ENCODE measurements at regions not wholly inside any gene's neighbourhood (a gene's known extent, or its start where the extent isn't known, plus 50 kb on each side); places are given as distances from the start of the nearest gene placed in this dataset.

DNA sequence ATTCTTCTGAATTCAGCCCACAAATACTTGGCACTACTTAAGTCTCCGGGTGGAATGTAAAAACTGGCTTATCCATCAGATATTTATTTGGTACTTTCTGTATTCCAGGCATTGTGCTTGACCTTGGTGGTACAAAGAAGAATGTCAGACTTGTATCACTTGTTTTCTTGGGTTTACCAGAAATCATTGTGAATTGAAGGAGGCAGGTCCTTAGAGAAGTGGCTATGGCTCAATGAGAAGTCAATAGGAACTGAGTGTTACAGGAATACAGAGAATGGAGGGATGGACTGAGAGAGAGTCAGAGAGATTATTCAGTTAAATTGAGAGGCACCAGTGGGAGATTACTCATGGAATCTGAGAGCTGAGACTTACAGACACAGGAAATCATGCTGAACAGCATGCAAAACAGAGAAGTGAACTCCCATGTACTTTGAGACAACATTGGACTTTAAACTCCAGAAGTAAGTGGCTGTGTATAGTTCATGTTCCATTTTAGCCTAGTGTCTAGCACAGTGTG, 704.1 kb downstream of the CDH11 start:
- Histone ChIP-seq H3K4me2 (ENCODE audit: insufficient read depth, low read length, poor library complexity, severe bottlenecking) (no peak overlapping the region), H3K14ac (ENCODE audit: low read length) (no peak overlapping the region), H3K4ac (ENCODE audit: low read length) (no peak overlapping the region), H3K27ac (replicated peaks; ENCODE audit: low read length) (no peak overlapping the region), H3K36me3 (replicated peaks in 1 of 2; ENCODE audit: control insufficient read depth in 2 of 2, insufficient read depth in 2 of 2, low read length in 2 of 2) (no peaks in the 10 kb centered on the region), H2BK12ac (ENCODE audit: low read length) (no peak overlapping the region), H2AK5ac (ENCODE audit: low read depth, low read length) (no peak overlapping the region), H2AFZ (ENCODE audit: low read length) (no peak overlapping the region), H2BK5ac (ENCODE audit: low read length) (no peak overlapping the region), H2BK15ac (ENCODE audit: low read length) (no peak overlapping the region), H3K27me3 (ENCODE audit: control insufficient read depth in 3 of 3, insufficient read depth in 3 of 3, low read depth in 1 of 3, low read length in 3 of 3) (no peaks in the 10 kb centered on the region), H3K9ac (ENCODE audit: low read depth, low read length, poor library complexity) (no peak overlapping the region), H4K91ac (ENCODE audit: low read depth, low read length, poor library complexity) (no peak overlapping the region), H3K4me1 (ENCODE audit: control insufficient read depth in 2 of 2, insufficient read depth in 1 of 2, low read depth in 1 of 2, low read length in 2 of 2) (peaks cover 0 to 3% of the 10 kb centered on the region in 2 donors), H3K4me3 (ENCODE audit: low read length in 2 of 2) (no peak overlapping the region), H3K23ac (ENCODE audit: low read depth, low read length, poor library complexity) (no peak overlapping the region), H3K18ac (ENCODE audit: low read length) (no peak overlapping the region), H4K8ac (ENCODE audit: low read depth, low read length) (no peak overlapping the region), H2BK120ac (ENCODE audit: low read depth, low read length) (no peak overlapping the region), H3K9me3 (replicated peaks in 1 of 2; ENCODE audit: control insufficient read depth in 2 of 2, insufficient read depth in 1 of 2, low read depth in 1 of 2, low read length in 2 of 2) (no peaks in the 10 kb centered on the region), H3K79me1 (ENCODE audit: low read depth, low read length) (no peaks in the 10 kb centered on the region)
- no peak for DNase-seq (ENCODE audit: low spot score)
- WGBS, 2 donors (ENCODE audit: extremely low coverage in 2 of 2, insufficient read length in 2 of 2, insufficient replicate concordance in 1 of 2) = no CpG with 5 or more reads among the region's 1 CpG

DNA sequence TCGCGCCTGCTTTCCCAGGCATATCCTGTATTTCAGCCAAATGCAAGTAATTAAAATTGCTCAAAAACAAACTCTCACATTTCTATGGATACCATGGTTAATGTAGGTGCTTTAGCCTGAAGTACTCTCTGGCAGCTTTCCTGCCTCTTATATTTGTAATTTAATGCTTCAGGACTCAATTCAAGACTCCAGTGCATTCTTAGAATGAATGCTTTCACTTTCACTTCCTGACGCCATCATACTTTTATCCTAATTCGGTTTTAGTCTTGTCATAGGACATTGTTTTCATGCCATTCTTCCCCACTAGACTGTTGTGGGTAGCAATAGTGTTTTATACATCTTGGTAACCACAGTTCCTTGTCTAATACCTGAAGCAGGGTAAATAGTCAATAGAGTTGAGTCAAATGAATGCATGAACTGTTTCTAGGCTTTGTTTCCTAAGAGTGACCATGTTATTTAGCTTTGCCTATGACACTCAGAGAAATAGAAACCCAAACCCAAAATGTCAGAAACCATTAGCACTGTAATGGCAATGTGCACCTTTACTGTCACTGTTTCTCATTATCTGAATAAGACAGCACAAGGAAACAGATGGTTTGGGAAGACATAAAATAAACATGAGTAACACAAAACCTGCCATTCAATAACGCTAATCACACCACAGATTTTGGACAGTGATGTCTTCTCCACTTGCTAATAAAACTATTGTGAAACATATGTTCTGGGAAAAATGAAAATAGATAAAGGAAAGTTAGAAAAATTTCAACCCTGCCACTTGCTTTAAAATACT, 705.5 kb downstream of the CDH11 start:
- Histone ChIP-seq H3K18ac (ENCODE audit: low read length) (no peak overlapping the region), H3K4me2 (ENCODE audit: insufficient read depth, low read length, poor library complexity, severe bottlenecking) (no peak overlapping the region), H2BK12ac (ENCODE audit: low read length) (no peak overlapping the region), H2BK5ac (ENCODE audit: low read length) (no peak overlapping the region), H3K36me3 (replicated peaks in 1 of 2; ENCODE audit: control insufficient read depth in 2 of 2, insufficient read depth in 2 of 2, low read length in 2 of 2) (no peaks in the 10 kb centered on the region), H2AFZ (ENCODE audit: low read length) (peak overlapping the region; percentile 73), H3K27me3 (ENCODE audit: control insufficient read depth in 3 of 3, insufficient read depth in 3 of 3, low read depth in 1 of 3, low read length in 3 of 3) (no peaks in the 10 kb centered on the region), H2AK5ac (ENCODE audit: low read depth, low read length) (no peak overlapping the region), H3K4ac (ENCODE audit: low read length) (no peak overlapping the region), H3K79me1 (ENCODE audit: low read depth, low read length) (no peaks in the 10 kb centered on the region), H3K27ac (replicated peaks; ENCODE audit: low read length) (no peak overlapping the region), H3K23ac (ENCODE audit: low read depth, low read length, poor library complexity) (no peak overlapping the region), H3K14ac (ENCODE audit: low read length) (no peak overlapping the region), H2BK15ac (ENCODE audit: low read length) (no peak overlapping the region), H3K4me3 (ENCODE audit: low read length in 2 of 2) (no peak overlapping the region), H4K91ac (ENCODE audit: low read depth, low read length, poor library complexity) (no peak overlapping the region), H4K8ac (ENCODE audit: low read depth, low read length) (no peak overlapping the region), H2BK120ac (ENCODE audit: low read depth, low read length) (no peak overlapping the region), H3K9ac (ENCODE audit: low read depth, low read length, poor library complexity) (no peak overlapping the region), H3K4me1 (ENCODE audit: control insufficient read depth in 2 of 2, insufficient read depth in 1 of 2, low read depth in 1 of 2, low read length in 2 of 2) (peaks cover 0 to 3% of the 10 kb centered on the region in 2 donors), H3K9me3 (replicated peaks in 1 of 2; ENCODE audit: control insufficient read depth in 2 of 2, insufficient read depth in 1 of 2, low read depth in 1 of 2, low read length in 2 of 2) (no peaks in the 10 kb centered on the region)
- no peak for DNase-seq (ENCODE audit: low spot score)
- no CpG with 5 or more reads among the region's 5 CpGs for WGBS, 2 donors (ENCODE audit: extremely low coverage in 2 of 2, insufficient read length in 2 of 2, insufficient replicate concordance in 1 of 2)

DNA sequence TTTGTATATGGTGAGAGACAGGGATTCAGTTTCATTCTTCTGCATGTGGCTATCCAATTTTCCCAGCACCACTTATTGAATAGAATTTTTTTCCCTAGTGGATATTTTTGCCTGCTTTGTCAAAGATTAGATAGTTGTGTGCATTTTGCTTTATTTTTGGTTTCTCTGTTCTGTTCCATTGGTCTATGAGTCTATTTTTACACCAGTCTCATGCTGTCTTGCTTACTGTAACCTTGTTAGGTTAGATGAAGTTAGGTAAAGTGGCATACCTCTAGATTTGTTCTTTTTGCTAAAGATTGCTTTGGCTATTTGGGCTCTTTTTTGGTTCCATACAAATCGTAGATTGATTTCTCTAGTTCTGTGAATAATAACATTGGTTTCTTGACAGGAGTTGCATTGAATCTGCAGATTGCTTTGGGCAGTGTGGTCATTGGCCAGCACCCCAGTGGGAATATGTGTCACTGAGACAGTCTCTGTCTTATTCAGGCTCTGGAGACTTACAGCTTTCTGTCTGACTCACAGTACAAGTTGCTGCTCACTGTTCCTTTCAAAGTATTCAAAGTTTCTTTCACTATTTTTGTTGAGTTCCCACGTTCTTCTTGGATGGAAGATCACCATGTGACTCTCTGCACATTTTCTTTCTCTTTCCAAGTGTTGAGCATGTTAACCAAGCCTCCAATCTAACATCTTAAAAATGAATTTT, 709.1 kb downstream of the CDH11 start:
- H3K4ac ChIP-seq (ENCODE audit: low read length) = no peak overlapping the region
- no peak overlapping the region for H2AK5ac ChIP-seq (ENCODE audit: low read depth, low read length)
- peaks cover 0 to 2% (median 0%) of the 10 kb centered on the region in 3 experiments for H3K27me3 ChIP-seq (ENCODE audit: control insufficient read depth in 3 of 3, insufficient read depth in 3 of 3, low read depth in 1 of 3, low read length in 3 of 3)
- DNase-seq (ENCODE audit: low spot score) = no peak
- H3K23ac ChIP-seq (ENCODE audit: low read depth, low read length, poor library complexity) = no peak overlapping the region
- H3K9ac ChIP-seq (ENCODE audit: low read depth, low read length, poor library complexity) = no peak overlapping the region
- no peaks in the 10 kb centered on the region for H3K4me1 ChIP-seq (ENCODE audit: control insufficient read depth in 2 of 2, insufficient read depth in 1 of 2, low read depth in 1 of 2, low read length in 2 of 2)
- no peaks in the 10 kb centered on the region for H3K36me3 ChIP-seq (replicated peaks in 1 of 2; ENCODE audit: control insufficient read depth in 2 of 2, insufficient read depth in 2 of 2, low read length in 2 of 2)
- no peak overlapping the region for H4K91ac ChIP-seq (ENCODE audit: low read depth, low read length, poor library complexity)
- H3K4me3 ChIP-seq (ENCODE audit: low read length in 2 of 2) = no peak overlapping the region
- no peak overlapping the region for H3K4me2 ChIP-seq (ENCODE audit: insufficient read depth, low read length, poor library complexity, severe bottlenecking)
- no peak overlapping the region for H3K14ac ChIP-seq (ENCODE audit: low read length)
- WGBS, 2 donors (ENCODE audit: extremely low coverage in 2 of 2, insufficient read length in 2 of 2, insufficient replicate concordance in 1 of 2) = no CpG with 5 or more reads among the region's 2 CpGs
- H2AFZ ChIP-seq (ENCODE audit: low read length) = no peak overlapping the region
- no peak overlapping the region for H2BK12ac ChIP-seq (ENCODE audit: low read length)
- no peak overlapping the region for H2BK120ac ChIP-seq (ENCODE audit: low read depth, low read length)
- H3K79me1 ChIP-seq (ENCODE audit: low read depth, low read length) = no peaks in the 10 kb centered on the region
- no peak overlapping the region for H3K27ac ChIP-seq (replicated peaks; ENCODE audit: low read length)
- no peaks in the 10 kb centered on the region for H3K9me3 ChIP-seq (replicated peaks in 1 of 2; ENCODE audit: control insufficient read depth in 2 of 2, insufficient read depth in 1 of 2, low read depth in 1 of 2, low read length in 2 of 2)
- H4K8ac ChIP-seq (ENCODE audit: low read depth, low read length) = no peak overlapping the region
- H2BK15ac ChIP-seq (ENCODE audit: low read length) = no peak overlapping the region
- no peak overlapping the region for H2BK5ac ChIP-seq (ENCODE audit: low read length)
- H3K18ac ChIP-seq (ENCODE audit: low read length) = no peak overlapping the region

DNA sequence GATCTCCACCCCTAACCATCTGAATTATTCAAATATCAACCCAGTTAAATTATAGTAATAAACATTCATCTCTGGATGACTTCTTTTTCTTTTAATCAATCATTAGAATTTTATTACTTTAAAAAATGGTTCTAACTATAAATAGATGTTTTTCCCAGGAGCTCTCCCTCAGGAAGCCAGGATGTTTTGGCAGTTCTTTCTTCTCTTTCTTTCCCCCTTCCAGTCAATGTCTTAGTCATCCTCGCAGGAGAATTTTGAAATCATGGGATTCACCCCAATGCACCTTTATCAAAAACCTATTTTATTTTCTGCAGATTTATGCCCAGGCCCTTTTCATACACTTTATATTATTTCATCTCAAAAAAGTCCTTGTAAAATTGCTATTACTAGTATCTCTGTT, 711.6 kb downstream of the CDH11 start:
- Histone ChIP-seq H2AFZ (ENCODE audit: low read length) (no peak overlapping the region), H3K9me3 (replicated peaks in 1 of 2; ENCODE audit: control insufficient read depth in 2 of 2, insufficient read depth in 1 of 2, low read depth in 1 of 2, low read length in 2 of 2) (no peaks in the 10 kb centered on the region), H2BK15ac (ENCODE audit: low read length) (no peak overlapping the region), H3K23ac (ENCODE audit: low read depth, low read length, poor library complexity) (no peak overlapping the region), H2BK12ac (ENCODE audit: low read length) (no peak overlapping the region), H3K14ac (ENCODE audit: low read length) (no peak overlapping the region), H3K36me3 (replicated peaks in 1 of 2; ENCODE audit: control insufficient read depth in 2 of 2, insufficient read depth in 2 of 2, low read length in 2 of 2) (no peaks in the 10 kb centered on the region), H3K9ac (ENCODE audit: low read depth, low read length, poor library complexity) (no peak overlapping the region), H3K18ac (ENCODE audit: low read length) (no peak overlapping the region), H4K91ac (ENCODE audit: low read depth, low read length, poor library complexity) (no peak overlapping the region), H2BK5ac (ENCODE audit: low read length) (no peak overlapping the region), H3K4me1 (ENCODE audit: control insufficient read depth in 2 of 2, insufficient read depth in 1 of 2, low read depth in 1 of 2, low read length in 2 of 2) (peaks cover 4 to 5% of the 10 kb centered on the region in 2 donors), H3K27me3 (ENCODE audit: control insufficient read depth in 3 of 3, insufficient read depth in 3 of 3, low read depth in 1 of 3, low read length in 3 of 3) (peaks cover 0 to 5% (median 0%) of the 10 kb centered on the region in 3 experiments), H3K4ac (ENCODE audit: low read length) (no peak overlapping the region), H3K79me1 (ENCODE audit: low read depth, low read length) (no peaks in the 10 kb centered on the region), H2BK120ac (ENCODE audit: low read depth, low read length) (no peak overlapping the region), H2AK5ac (ENCODE audit: low read depth, low read length) (no peak overlapping the region), H4K8ac (ENCODE audit: low read depth, low read length) (no peak overlapping the region), H3K27ac (replicated peaks; ENCODE audit: low read length) (no peak overlapping the region), H3K4me3 (ENCODE audit: low read length in 2 of 2) (no peak overlapping the region), H3K4me2 (ENCODE audit: insufficient read depth, low read length, poor library complexity, severe bottlenecking) (no peak overlapping the region)
- DNase-seq (ENCODE audit: low spot score) = no peak
- WGBS, 2 donors (ENCODE audit: extremely low coverage in 2 of 2, insufficient read length in 2 of 2, insufficient replicate concordance in 1 of 2) = no CpG with 5 or more reads among the region's 1 CpG
